OCI-LY1 (cell line): ENCODE measurements at regions not wholly inside any gene's neighbourhood (a gene's known extent, or its start where the extent isn't known, plus 50 kb on each side); places are given as distances from the start of the nearest gene placed in this dataset.

Experiments
- EZH2 ChIP-seq: fragments of 200-600 bp; sonication (generic), shearing (Covaris generic); IDR thresholded peaks from 2 replicates; pipeline ENCODE4 v1.8.0; 2017; ENCODE audit warnings: borderline replicate concordance, mixed run types, mild to moderate bottlenecking, antibody characterized with exemption, low read length, moderate library complexity, mixed read lengths
- TF ChIP-seq, protein P1 (sequence below): fragments of 200-600 bp; sonication (generic), shearing (Covaris generic); IDR thresholded peaks from 2 replicates; pipeline ENCODE4 v1.5.1; 2017; ENCODE audit warnings: mild to moderate bottlenecking, antibody characterized with exemption, low read length, moderate library complexity, mixed read lengths

DNA sequence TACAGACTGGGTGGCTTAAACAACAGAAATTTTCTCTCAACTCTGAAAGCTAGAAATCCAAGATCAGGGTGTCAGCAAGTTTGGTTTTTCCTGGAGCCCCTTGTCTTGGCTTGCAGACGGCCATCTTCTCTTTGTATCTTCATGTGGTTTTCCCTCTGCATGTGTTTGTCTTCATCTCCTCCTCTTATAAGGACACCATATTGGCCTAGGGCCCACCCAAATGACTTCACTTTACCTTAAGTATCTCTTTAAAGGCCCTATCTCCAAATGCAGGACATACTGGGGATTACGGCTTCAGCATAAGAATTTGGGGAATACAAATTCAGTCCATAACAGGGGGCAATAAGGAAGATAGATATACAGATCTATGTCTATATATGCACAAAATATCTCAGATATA, 187.9 kb downstream of the MTCL1 start:
- TF ChIP-seq, protein P1, sequence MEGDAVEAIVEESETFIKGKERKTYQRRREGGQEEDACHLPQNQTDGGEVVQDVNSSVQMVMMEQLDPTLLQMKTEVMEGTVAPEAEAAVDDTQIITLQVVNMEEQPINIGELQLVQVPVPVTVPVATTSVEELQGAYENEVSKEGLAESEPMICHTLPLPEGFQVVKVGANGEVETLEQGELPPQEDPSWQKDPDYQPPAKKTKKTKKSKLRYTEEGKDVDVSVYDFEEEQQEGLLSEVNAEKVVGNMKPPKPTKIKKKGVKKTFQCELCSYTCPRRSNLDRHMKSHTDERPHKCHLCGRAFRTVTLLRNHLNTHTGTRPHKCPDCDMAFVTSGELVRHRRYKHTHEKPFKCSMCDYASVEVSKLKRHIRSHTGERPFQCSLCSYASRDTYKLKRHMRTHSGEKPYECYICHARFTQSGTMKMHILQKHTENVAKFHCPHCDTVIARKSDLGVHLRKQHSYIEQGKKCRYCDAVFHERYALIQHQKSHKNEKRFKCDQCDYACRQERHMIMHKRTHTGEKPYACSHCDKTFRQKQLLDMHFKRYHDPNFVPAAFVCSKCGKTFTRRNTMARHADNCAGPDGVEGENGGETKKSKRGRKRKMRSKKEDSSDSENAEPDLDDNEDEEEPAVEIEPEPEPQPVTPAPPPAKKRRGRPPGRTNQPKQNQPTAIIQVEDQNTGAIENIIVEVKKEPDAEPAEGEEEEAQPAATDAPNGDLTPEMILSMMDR: no peak
- TF ChIP-seq EZH2: no peak
